ENCODE measurements at regions not wholly inside any gene's neighbourhood (a gene's known extent, or its start where the extent isn't known, plus 50 kb on each side); places are given as distances from the start of the nearest gene placed in this dataset.

DNA sequence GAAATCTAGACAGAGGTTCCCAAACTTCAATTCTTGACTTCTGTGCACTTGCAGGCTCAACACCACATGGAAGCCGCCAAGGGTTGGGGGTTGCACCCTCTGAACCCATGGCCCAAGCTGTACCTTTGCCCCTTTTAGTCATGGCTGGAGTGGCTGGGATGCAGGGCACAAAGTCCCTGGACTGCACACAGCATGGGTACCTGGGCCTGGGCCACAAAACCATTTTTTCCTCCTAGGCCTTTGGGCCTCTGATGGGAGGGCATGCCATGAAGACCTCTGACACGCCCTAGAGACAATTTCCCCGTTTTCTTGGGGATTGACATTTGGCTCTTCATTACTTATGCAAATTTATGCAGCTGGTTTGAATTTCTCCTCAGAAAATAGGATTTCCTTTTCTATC lies 342.0 kb downstream of the TPBG start:
- H3K4me3 ChIP-seq (ENCODE audit: low read depth, low read length) = no peak overlapping the region
- TF ChIP-seq, protein P1, sequence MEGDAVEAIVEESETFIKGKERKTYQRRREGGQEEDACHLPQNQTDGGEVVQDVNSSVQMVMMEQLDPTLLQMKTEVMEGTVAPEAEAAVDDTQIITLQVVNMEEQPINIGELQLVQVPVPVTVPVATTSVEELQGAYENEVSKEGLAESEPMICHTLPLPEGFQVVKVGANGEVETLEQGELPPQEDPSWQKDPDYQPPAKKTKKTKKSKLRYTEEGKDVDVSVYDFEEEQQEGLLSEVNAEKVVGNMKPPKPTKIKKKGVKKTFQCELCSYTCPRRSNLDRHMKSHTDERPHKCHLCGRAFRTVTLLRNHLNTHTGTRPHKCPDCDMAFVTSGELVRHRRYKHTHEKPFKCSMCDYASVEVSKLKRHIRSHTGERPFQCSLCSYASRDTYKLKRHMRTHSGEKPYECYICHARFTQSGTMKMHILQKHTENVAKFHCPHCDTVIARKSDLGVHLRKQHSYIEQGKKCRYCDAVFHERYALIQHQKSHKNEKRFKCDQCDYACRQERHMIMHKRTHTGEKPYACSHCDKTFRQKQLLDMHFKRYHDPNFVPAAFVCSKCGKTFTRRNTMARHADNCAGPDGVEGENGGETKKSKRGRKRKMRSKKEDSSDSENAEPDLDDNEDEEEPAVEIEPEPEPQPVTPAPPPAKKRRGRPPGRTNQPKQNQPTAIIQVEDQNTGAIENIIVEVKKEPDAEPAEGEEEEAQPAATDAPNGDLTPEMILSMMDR (IDR thresholded peaks at IDR 0.05; ENCODE audit: low read depth, low read length) = no peak
- in situ Hi-C loops (cut with HindIII; ENCODE audit: low sequenced_read_pairs) = no loop called here
- DNase-seq (ENCODE audit: low read depth, low spot score) = no peak

DNA sequence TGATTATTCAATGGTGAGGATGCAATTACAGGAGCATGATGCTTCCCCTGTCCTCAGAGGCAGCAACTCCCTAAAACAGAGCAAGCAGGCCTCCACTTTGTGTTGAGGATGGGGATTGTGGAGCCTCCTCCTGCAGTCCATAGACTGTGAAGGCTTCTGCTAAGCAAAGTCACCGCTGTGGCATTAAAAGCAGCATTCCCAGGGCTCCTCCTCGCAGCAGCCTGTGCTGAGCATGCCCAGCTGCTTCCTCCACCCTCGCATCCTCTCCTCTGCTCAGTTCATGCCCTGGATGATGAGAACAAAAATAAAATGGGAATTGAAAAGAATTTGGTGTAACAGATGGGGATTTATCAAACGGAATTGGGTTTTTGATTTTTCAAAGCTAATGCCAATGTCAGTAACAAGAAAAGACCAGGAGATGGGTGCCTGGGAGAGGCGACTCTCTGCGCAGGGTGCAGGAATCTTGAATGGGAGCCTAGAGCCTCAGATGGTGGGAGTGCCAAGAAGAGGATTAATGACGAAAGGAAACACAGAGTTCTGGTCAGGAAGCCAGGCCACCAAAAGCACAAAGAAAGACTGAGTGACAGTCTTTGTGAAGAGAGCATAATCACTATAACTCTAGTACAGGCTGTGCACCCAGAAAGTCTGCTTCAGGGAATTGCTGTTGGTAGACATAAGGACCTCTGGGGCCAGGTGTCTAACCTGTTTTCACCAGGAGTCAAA lies 347.6 kb downstream of the TPBG start:
- in situ Hi-C loops (cut with HindIII; ENCODE audit: low sequenced_read_pairs) = no loop called here
- TF ChIP-seq, protein P1 (IDR thresholded peaks at IDR 0.05; ENCODE audit: low read depth, low read length) = no peak
- no peak for DNase-seq (ENCODE audit: low read depth, low spot score)

DNA sequence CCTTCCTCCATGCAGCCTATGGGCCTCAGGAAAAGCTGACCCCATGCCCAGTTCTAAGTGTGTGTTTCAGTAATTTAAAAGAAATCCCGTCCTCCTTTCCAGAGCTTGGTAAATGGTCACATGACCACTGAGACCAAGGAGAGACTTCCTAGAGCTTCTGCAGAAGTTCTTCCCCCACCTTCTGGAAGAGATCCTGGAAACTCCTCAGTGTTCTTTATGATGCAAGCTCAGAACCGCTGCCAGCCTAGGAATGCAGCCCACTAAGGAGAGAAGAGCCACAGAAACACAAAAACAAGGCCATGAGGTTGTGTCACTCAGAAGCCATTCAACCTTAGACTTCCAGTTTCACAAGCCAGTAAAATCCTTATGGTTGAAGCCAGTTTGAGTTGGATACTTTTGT lies 348.4 kb downstream of the TPBG start:
- TF ChIP-seq, protein P1 (IDR thresholded peaks at IDR 0.05; ENCODE audit: low read depth, low read length) = no peak
- in situ Hi-C loops (cut with HindIII; ENCODE audit: low sequenced_read_pairs) = no loop called here
- no peak overlapping the region for H3K4me3 ChIP-seq (ENCODE audit: low read depth, low read length)
- peak; percentile 18 for DNase-seq (ENCODE audit: low read depth, low spot score)

More for the DNA sequence above, 347.6 kb downstream of the TPBG start:
- no peak overlapping the region for H3K4me3 ChIP-seq (ENCODE audit: low read depth, low read length)

DNA sequence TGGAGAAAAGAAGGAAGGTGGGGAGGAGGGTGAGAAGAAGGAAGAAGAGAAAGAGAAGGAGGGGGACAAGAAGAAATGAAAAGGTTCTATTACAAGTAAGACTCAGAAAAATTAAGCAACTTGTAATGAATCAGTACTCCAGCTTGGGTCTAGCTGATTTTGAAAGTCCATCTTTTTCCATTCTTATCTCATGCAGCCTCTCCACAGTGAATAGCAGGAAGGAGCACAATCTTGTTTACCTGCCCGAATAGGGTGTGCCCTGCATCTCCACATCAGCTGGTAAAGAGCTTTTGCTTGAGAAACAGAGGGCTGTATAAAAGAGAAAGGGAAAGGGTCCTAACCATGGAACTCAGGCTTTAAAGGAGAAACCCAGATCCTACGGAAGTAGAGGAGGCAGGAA lies 348.8 kb downstream of the TPBG start:
- DNase-seq (ENCODE audit: low read depth, low spot score) = no peak
- TF ChIP-seq, protein P1 (IDR thresholded peaks at IDR 0.05; ENCODE audit: low read depth, low read length) = no peak

DNA sequence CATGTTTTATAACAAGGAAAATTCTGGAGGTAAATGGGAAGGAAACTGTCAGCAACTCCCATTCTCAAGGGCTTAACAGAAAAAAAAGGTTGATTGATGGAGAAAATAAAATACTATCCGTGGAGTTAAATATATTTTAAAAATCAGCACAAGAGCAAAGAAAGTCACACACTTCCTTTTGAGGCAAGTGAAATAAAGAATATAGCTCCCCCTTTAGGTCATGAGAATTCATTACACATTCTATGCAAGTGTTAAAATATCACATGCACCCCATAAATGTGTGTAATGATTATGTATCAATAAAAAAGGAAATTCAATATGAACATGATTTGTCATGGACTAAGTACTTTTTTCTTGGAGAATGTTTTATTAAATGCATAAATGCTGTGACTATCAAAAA lies 349.2 kb downstream of the TPBG start:
- H3K4me3 ChIP-seq (ENCODE audit: low read depth, low read length) = no peak overlapping the region
- DNase-seq (ENCODE audit: low read depth, low spot score) = no peak
- TF ChIP-seq, protein P1 (IDR thresholded peaks at IDR 0.05; ENCODE audit: low read depth, low read length) = peak; percentile 31
- in situ Hi-C loops (cut with HindIII; ENCODE audit: low sequenced_read_pairs) = no loop called here

More for the DNA sequence above, 348.8 kb downstream of the TPBG start:
- no peak overlapping the region for H3K4me3 ChIP-seq (ENCODE audit: low read depth, low read length)
- in situ Hi-C loops (cut with HindIII; ENCODE audit: low sequenced_read_pairs) = no loop called here

DNA sequence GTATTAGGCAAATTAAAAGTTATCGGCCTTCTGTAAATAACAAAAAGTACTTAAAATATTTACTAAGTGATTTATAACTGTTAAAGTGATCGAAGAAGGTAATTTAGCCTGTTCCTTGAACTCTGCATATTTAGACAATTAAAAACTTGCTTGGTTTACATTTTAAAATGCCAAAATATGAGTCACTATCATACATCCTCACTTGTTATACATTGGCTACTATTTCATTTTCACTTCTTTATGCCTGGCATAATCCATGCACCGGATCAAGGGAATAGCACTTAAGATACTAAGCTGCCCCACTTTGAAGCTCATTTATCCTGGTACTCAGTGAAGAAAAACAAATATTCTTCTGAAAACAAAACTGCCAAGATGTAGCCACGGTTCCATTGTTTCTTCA lies 344.6 kb downstream of the UBE3D start:
- TF ChIP-seq, protein P1 (IDR thresholded peaks at IDR 0.05; ENCODE audit: low read depth, low read length) = no peak
- DNase-seq (ENCODE audit: low read depth, low spot score) = no peak
- in situ Hi-C loops (cut with HindIII; ENCODE audit: low sequenced_read_pairs) = no loop called here
- no peak overlapping the region for H3K4me3 ChIP-seq (ENCODE audit: low read depth, low read length)

All from astrocyte of the spinal cord (primary cell).